ENCODE measurements at regions not wholly inside any gene's neighbourhood (a gene's known extent, or its start where the extent isn't known, plus 50 kb on each side); places are given as distances from the start of the nearest gene placed in this dataset.

- no peak overlapping the region for H3K9ac ChIP-seq (ENCODE audit: low read depth, low read length)
- DNase-seq: no peak
- no peak overlapping the region for H2AFZ ChIP-seq (ENCODE audit: low read depth, low read length)
- TF ChIP-seq EZH2 (IDR thresholded peaks at IDR 0.05; ENCODE audit: borderline replicate concordance, low read depth, low read length, severe bottlenecking) (no peak), CTCF (IDR thresholded peaks at IDR 0.05; ENCODE audit: borderline replicate concordance, extremely low read depth, low read length, poor library complexity, severe bottlenecking) (no peak)
- peaks cover 7% of the 10 kb centered on the region; the same call in 1 of the 2 replicates for H4K20me1 ChIP-seq (ENCODE audit: insufficient read depth, low read length)
- no peaks in the 10 kb centered on the region for H3K79me2 ChIP-seq (ENCODE audit: insufficient read depth, low read length)
- H3K4me3 ChIP-seq (ENCODE audit: low read depth in 1 of 2, low read length in 2 of 2): no peak overlapping the region
- H3K9me3 ChIP-seq (ENCODE audit: insufficient read depth, low read length, severe bottlenecking): no peaks in the 10 kb centered on the region
- no peak overlapping the region for H3K27ac ChIP-seq (ENCODE audit: low read length)
- no peak for ATAC-seq (ENCODE audit: insufficient read depth, low read depth)
- H3K4me2 ChIP-seq (ENCODE audit: insufficient read depth, low read length): no peak overlapping the region
- H3K27me3 ChIP-seq (ENCODE audit: insufficient read depth, low read length, poor library complexity): peaks cover 2% of the 10 kb centered on the region
- H3K36me3 ChIP-seq (ENCODE audit: insufficient read depth, low read length): no peaks in the 10 kb centered on the region
- H3K4me1 ChIP-seq (ENCODE audit: insufficient read depth, low read length): peaks cover 9% of the 10 kb centered on the region
Measured at GRCh38 chr3:10601151-10601856, 95.9 kb upstream of the ATP2B2 start.

- ATAC-seq (ENCODE audit: insufficient read depth, low read depth) (no peak), DNase-seq (no peak)
- Histone ChIP-seq H2AFZ (ENCODE audit: low read depth, low read length) (no peak overlapping the region), H3K4me1 (ENCODE audit: insufficient read depth, low read length) (peaks cover 9% of the 10 kb centered on the region), H3K4me3 (ENCODE audit: low read depth in 1 of 2, low read length in 2 of 2) (no peak overlapping the region), H3K9ac (ENCODE audit: low read depth, low read length) (no peak overlapping the region), H3K79me2 (ENCODE audit: insufficient read depth, low read length) (no peaks in the 10 kb centered on the region), H3K36me3 (ENCODE audit: insufficient read depth, low read length) (no peaks in the 10 kb centered on the region), H3K27ac (ENCODE audit: low read length) (no peak overlapping the region), H4K20me1 (ENCODE audit: insufficient read depth, low read length) (peaks cover 7% of the 10 kb centered on the region; the same call in 1 of the 2 replicates), H3K27me3 (ENCODE audit: insufficient read depth, low read length, poor library complexity) (peaks cover 2% of the 10 kb centered on the region), H3K4me2 (ENCODE audit: insufficient read depth, low read length) (no peak overlapping the region), H3K9me3 (ENCODE audit: insufficient read depth, low read length, severe bottlenecking) (no peaks in the 10 kb centered on the region)
- TF ChIP-seq EZH2 (IDR thresholded peaks at IDR 0.05; ENCODE audit: borderline replicate concordance, low read depth, low read length, severe bottlenecking) (no peak), CTCF (IDR thresholded peaks at IDR 0.05; ENCODE audit: borderline replicate concordance, extremely low read depth, low read length, poor library complexity, severe bottlenecking) (no peak)
Measured at GRCh38 chr3:10601857-10602230, 96.5 kb upstream of the ATP2B2 start.

GRCh38 chr3:10602271-10602670 is 96.9 kb upstream of the ATP2B2 start:
- H3K4me1 ChIP-seq (ENCODE audit: insufficient read depth, low read length): peaks cover 9% of the 10 kb centered on the region
- TF ChIP-seq EZH2 (IDR thresholded peaks at IDR 0.05; ENCODE audit: borderline replicate concordance, low read depth, low read length, severe bottlenecking): no peak
- no peak for TF ChIP-seq CTCF (IDR thresholded peaks at IDR 0.05; ENCODE audit: borderline replicate concordance, extremely low read depth, low read length, poor library complexity, severe bottlenecking)
- no peak overlapping the region for H3K27ac ChIP-seq (ENCODE audit: low read length)
- ATAC-seq (ENCODE audit: insufficient read depth, low read depth) (no peak), DNase-seq (no peak)
- H3K79me2 ChIP-seq (ENCODE audit: insufficient read depth, low read length): no peaks in the 10 kb centered on the region
- H3K9ac ChIP-seq (ENCODE audit: low read depth, low read length): no peak overlapping the region
- H3K36me3 ChIP-seq (ENCODE audit: insufficient read depth, low read length): no peaks in the 10 kb centered on the region
- no peaks in the 10 kb centered on the region for H3K9me3 ChIP-seq (ENCODE audit: insufficient read depth, low read length, severe bottlenecking)
- no peak overlapping the region for H3K4me3 ChIP-seq (ENCODE audit: low read depth in 1 of 2, low read length in 2 of 2)
- no peak overlapping the region for H3K4me2 ChIP-seq (ENCODE audit: insufficient read depth, low read length)
- H4K20me1 ChIP-seq (ENCODE audit: insufficient read depth, low read length): peaks cover 7% of the 10 kb centered on the region; the same call in 1 of the 2 replicates
- no peak overlapping the region for H2AFZ ChIP-seq (ENCODE audit: low read depth, low read length)
- H3K27me3 ChIP-seq (ENCODE audit: insufficient read depth, low read length, poor library complexity): peaks cover 2% of the 10 kb centered on the region
